CD14-positive monocyte (primary cell): ENCODE measurements at regions not wholly inside any gene's neighbourhood (a gene's known extent, or its start where the extent isn't known, plus 50 kb on each side); places are given as distances from the start of the nearest gene placed in this dataset.

Source experiments
- DNase-seq, 3 donors: peaks; one replicate each; pipeline ENCODE4 v3.0.0-alpha.2; 2011 to 2022
- H2AFZ ChIP-seq: 2 replicates; pipeline ENCODE4 v1.6.0; 2012; ENCODE audit warnings: mild to moderate bottlenecking, low read depth, low read length, inconsistent platforms; ENCODE audit not compliant: insufficient read depth, poor library complexity, severe bottlenecking
- H3K27ac ChIP-seq, 2 donors: 1 replicate in 1 of 2; 2 replicates in 1 of 2; pipeline ENCODE4 v1.5.1; 2012 to 2013; ENCODE audit warnings: low read length in 2 of 2, control low read depth in 1 of 2, inconsistent platforms in 1 of 2, low read depth in 1 of 2, mild to moderate bottlenecking in 1 of 2
- H3K27me3 ChIP-seq, 2 donors: one replicate each; pipeline versions ENCODE4 v1.6.0 to v1.6.1; 2011 to 2013; ENCODE audit warnings: low read length in 2 of 2; ENCODE audit not compliant: control insufficient read depth in 2 of 2, insufficient read depth in 2 of 2
- H3K36me3 ChIP-seq, 2 donors: replicated peaks in 1 of 2; 1 replicate in 1 of 2; 2 replicates in 1 of 2; pipeline versions ENCODE4 v1.5.1 to v1.6.1; 2012 to 2013; ENCODE audit warnings: low read length in 2 of 2, control low read depth in 1 of 2, inconsistent platforms in 1 of 2, mild to moderate bottlenecking in 1 of 2; ENCODE audit not compliant: insufficient read depth in 2 of 2, control insufficient read depth in 1 of 2
- H3K4me1 ChIP-seq, 2 donors: 1 replicate in 1 of 2; 2 replicates in 1 of 2; pipeline versions ENCODE4 v1.5.1 to v1.6.1; 2012 to 2013; ENCODE audit warnings: low read length in 2 of 2, control low read depth in 1 of 2, inconsistent platforms in 1 of 2, mild to moderate bottlenecking in 1 of 2, moderate library complexity in 1 of 2; ENCODE audit not compliant: insufficient read depth in 2 of 2, control insufficient read depth in 1 of 2
- H3K4me2 ChIP-seq: replicated peaks from 2 replicates; pipeline ENCODE3; 2012; ENCODE audit warnings: low read length, moderate library complexity, mild to moderate bottlenecking; ENCODE audit not compliant: poor library complexity, severe bottlenecking; ENCODE audit errors: extremely low read depth
- H3K4me3 ChIP-seq, 3 experiments: fragments of 200-600 bp in 1 of 3; sonication (generic) in 1 of 3; replicated peaks in 1 of 3; 1 replicate in 2 of 3; 2 replicates in 1 of 3; pipeline ENCODE4 v1.5.1; 2011 to 2013; ENCODE audit warnings: low read length in 3 of 3, mild to moderate bottlenecking in 3 of 3, control low read depth in 2 of 3, low read depth in 2 of 3, inconsistent platforms in 1 of 3, moderate library complexity in 1 of 3
- H3K79me2 ChIP-seq: 2 replicates; pipeline ENCODE4 v1.6.0; 2012; ENCODE audit warnings: mild to moderate bottlenecking, control low read depth, inconsistent platforms, low read length, moderate library complexity; ENCODE audit not compliant: insufficient read depth
- H3K9ac ChIP-seq: 2 replicates; pipeline ENCODE4 v1.6.0; 2017; ENCODE audit warnings: low read length, mild to moderate bottlenecking; ENCODE audit not compliant: insufficient read depth, poor library complexity, severe bottlenecking
- H3K9me3 ChIP-seq, 2 donors: replicated peaks in 1 of 2; 1 replicate in 1 of 2; 2 replicates in 1 of 2; pipeline versions ENCODE4 v1.5.1 to v1.6.1; 2012 to 2013; ENCODE audit warnings: low read length in 2 of 2, control low read depth in 1 of 2; ENCODE audit not compliant: control insufficient read depth in 1 of 2, insufficient read depth in 1 of 2
- H4K20me1 ChIP-seq: 2 replicates; pipeline ENCODE4 v1.6.0; 2012; ENCODE audit warnings: mild to moderate bottlenecking, low read length, control low read depth, moderate library complexity; ENCODE audit not compliant: insufficient read depth
- H3K27ac Mint-ChIP-seq, 7 donors: one replicate each; pipeline ENCODE4 v1.8.0; 2020; ENCODE audit warnings: mild to moderate bottlenecking in 7 of 7, mixed read lengths in 7 of 7, moderate library complexity in 6 of 7, inconsistent platforms in 2 of 7
- H3K27me3 Mint-ChIP-seq, 3 donors: one replicate each; pipeline ENCODE4 v1.8.0; 2021 to 2022; ENCODE audit warnings: low read depth in 3 of 3, mild to moderate bottlenecking in 3 of 3, mixed read lengths in 3 of 3, moderate library complexity in 3 of 3, inconsistent platforms in 1 of 3
- H3K36me3 Mint-ChIP-seq, 2 donors: one replicate each; pipeline ENCODE4 v1.8.0; 2020; ENCODE audit warnings: mixed read lengths in 2 of 2, inconsistent platforms in 1 of 2, mild to moderate bottlenecking in 1 of 2
- H3K4me1 Mint-ChIP-seq: one replicate; pipeline ENCODE4 v1.8.0; 2020; ENCODE audit warnings: mild to moderate bottlenecking, mixed read lengths
- H3K4me3 Mint-ChIP-seq, 2 donors: one replicate each; pipeline ENCODE4 v1.8.0; 2020; ENCODE audit warnings: mild to moderate bottlenecking in 2 of 2, mixed read lengths in 2 of 2, moderate library complexity in 1 of 2
- H3K9me3 Mint-ChIP-seq, 7 donors: one replicate each; pipeline ENCODE4 v1.8.0; 2020 to 2022; ENCODE audit warnings: mixed read lengths in 7 of 7, mild to moderate bottlenecking in 6 of 7, moderate library complexity in 6 of 7, inconsistent platforms in 2 of 7
- WGBS: methylation state at CpG from one replicate; pipeline ENCODE4 v1.1.5; 2013; ENCODE audit warnings: missing lambda C conversion rate; ENCODE audit not compliant: insufficient coverage; 5-methylcytosine and 5-hydroxymethylcytosine counted together
- intact Hi-C, 2 donors: fragments of 100-400 bp; cut with micrococcal nuclease; formaldehyde crosslinking; loops; one replicate each; pipeline versions ENCODE4 v1.15.0 to v1.15.1; 2023
- TF ChIP-seq, protein P1 (sequence below): fragments of 200-600 bp; IDR thresholded peaks from one replicate; pipeline ENCODE4 v1.8.0; 2022; ENCODE audit warnings: antibody characterized with exemption, mild to moderate bottlenecking

DNA sequence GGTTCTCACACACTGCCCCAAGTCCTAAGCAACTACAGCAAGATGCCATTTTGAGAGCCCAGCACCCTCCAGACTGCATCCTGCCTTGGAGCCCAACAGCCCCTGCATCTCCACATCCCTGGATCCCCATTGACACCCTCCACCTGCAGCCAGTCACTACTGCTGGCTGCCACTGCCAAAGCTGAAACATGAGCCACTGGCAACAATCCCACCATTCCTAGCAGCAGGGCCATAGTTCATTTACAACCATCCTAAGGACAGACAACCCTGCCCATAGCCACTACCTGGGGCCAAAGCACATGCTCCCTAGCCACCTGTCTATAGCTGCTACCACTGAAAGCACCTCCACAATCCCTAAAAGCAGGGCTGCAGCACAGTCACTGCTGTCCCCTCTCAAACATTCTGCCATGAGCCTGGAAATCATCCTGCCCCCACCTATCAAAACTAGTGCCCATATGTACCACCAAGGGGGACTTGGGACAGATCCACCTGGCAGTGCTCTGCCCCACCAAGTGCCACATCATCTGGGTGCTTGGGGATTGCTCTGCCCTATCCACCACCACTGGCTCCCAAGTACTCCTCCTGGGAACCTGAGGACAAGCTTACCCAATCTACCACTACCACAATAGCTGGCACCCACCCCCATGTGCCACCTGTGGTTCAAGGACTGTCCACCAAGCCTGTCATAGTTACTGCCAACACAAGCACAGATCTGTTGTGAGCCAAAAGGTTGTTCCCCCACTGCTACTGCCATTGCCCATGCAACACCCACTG is 138.8 kb upstream of the SOX6 start:
- Mint-ChIP-seq H3K27me3 (peaks cover 0 to 2% (median 1%) of the 10 kb centered on the region in 3 donors), H3K9me3 (peaks cover 4 to 23% (median 10%) of the 10 kb centered on the region in 7 donors), H3K36me3 (no peaks in the 10 kb centered on the region), H3K4me1 (no peaks in the 10 kb centered on the region), H3K4me3 (no peak overlapping the region), H3K27ac (no peak overlapping the region)
- H3K4me2 ChIP-seq = no peak overlapping the region
- no peaks in the 10 kb centered on the region for H3K4me1 ChIP-seq
- peaks cover 8 to 13% of the 10 kb centered on the region in 2 donors for H3K9me3 ChIP-seq
- H3K4me3 ChIP-seq = no peak overlapping the region
- intact Hi-C loops = no loop called here
- no peaks in the 10 kb centered on the region for H4K20me1 ChIP-seq
- no peaks in the 10 kb centered on the region for H3K27me3 ChIP-seq
- TF ChIP-seq, protein P1, sequence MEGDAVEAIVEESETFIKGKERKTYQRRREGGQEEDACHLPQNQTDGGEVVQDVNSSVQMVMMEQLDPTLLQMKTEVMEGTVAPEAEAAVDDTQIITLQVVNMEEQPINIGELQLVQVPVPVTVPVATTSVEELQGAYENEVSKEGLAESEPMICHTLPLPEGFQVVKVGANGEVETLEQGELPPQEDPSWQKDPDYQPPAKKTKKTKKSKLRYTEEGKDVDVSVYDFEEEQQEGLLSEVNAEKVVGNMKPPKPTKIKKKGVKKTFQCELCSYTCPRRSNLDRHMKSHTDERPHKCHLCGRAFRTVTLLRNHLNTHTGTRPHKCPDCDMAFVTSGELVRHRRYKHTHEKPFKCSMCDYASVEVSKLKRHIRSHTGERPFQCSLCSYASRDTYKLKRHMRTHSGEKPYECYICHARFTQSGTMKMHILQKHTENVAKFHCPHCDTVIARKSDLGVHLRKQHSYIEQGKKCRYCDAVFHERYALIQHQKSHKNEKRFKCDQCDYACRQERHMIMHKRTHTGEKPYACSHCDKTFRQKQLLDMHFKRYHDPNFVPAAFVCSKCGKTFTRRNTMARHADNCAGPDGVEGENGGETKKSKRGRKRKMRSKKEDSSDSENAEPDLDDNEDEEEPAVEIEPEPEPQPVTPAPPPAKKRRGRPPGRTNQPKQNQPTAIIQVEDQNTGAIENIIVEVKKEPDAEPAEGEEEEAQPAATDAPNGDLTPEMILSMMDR = no peak
- H3K27ac ChIP-seq = no peak overlapping the region
- H2AFZ ChIP-seq = no peak overlapping the region
- DNase-seq = no peak
- H3K36me3 ChIP-seq = no peaks in the 10 kb centered on the region
- H3K9ac ChIP-seq = no peak overlapping the region
- H3K79me2 ChIP-seq = no peaks in the 10 kb centered on the region

DNA sequence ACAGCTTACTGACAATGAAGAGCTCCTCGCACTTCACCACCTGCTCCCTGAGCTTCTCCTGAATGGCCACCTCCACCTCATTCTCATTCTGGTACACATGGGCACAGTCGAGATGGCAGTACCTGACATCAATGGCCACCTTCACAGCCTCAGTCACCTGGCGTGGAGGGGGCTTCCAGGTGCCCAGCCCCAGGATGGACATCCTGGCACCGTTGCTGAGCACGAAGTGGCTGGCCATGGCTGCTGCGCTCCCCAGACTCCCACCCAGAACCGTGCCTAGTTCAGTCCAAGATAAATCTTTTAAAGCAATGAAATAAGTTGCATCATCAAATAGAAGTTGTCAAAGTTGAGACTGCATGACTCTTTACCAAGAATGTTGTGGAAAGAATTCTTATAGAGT is 128.1 kb upstream of the SOX6 start:
- Histone ChIP-seq H3K4me1 (no peaks in the 10 kb centered on the region), H2AFZ (no peak overlapping the region), H3K27me3 (no peaks in the 10 kb centered on the region), H3K9ac (no peak overlapping the region), H3K27ac (no peak overlapping the region), H4K20me1 (no peaks in the 10 kb centered on the region), H3K4me3 (no peak overlapping the region), H3K79me2 (no peaks in the 10 kb centered on the region), H3K9me3 (peaks cover 0 to 3% of the 10 kb centered on the region in 2 donors), H3K4me2 (no peak overlapping the region), H3K36me3 (no peaks in the 10 kb centered on the region)
- no peaks in the 10 kb centered on the region for H3K4me1 Mint-ChIP-seq
- H3K27me3 Mint-ChIP-seq = peaks cover 0 to 3% (median 0%) of the 10 kb centered on the region in 3 donors
- H3K36me3 Mint-ChIP-seq = no peaks in the 10 kb centered on the region
- peaks cover 0 to 4% (median 2%) of the 10 kb centered on the region in 7 donors for H3K9me3 Mint-ChIP-seq
- intact Hi-C loops = no loop called here
- WGBS = 90% methylated on average over 4 of the region's 7 CpGs
- H3K4me3 Mint-ChIP-seq = no peak overlapping the region
- TF ChIP-seq, protein P1 = no peak
- H3K27ac Mint-ChIP-seq = no peak overlapping the region
- DNase-seq = no peak
